ENCODE measurements at regions not wholly inside any gene's neighbourhood (a gene's known extent, or its start where the extent isn't known, plus 50 kb on each side); places are given as distances from the start of the nearest gene placed in this dataset.
"Not testable (repeated sequence)": the region's sequence is repeated elsewhere in the genome, so short reads cannot be mapped to it uniquely, and the experiment has no call there.

DNA sequence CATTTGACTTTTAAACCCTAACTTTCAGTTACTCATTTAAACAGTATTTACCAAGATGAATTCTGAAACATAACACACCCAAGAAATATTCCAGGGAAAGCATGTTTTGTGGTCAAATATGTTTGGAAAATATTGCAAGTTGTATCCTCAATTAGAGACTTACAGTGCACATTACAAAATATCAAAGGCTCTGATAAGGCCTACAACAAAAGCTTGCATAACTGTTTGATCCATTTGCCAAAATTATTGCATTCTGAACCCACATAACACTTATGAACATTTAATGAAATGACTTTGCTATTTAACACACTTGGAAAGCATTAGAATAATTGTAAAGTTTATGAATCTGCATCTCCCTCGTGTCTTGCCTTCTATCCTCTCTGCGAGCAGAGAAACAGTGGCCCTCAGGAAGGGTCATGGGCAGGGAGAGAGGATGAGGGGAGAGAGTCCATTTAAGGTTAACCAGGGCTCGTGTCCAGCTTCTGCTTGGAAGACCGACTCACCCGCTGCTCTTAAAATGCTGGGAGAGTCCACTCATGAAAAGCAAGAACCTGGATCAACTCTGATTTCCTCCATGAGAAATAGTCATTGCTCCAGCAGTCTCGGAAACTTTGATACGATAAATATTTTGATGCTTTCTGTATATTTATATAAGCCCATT, 408.2 kb upstream of the ZMIZ1 start:
- Histone ChIP-seq H3K36me3 (ENCODE audit: control insufficient read depth, insufficient read depth, low read length) (no peaks in the 10 kb centered on the region), H3K9ac (ENCODE audit: low read depth, low read length) (no peak overlapping the region), H3K4me1 (ENCODE audit: control insufficient read depth, insufficient read depth, low read length) (no peaks in the 10 kb centered on the region), H3K27ac (ENCODE audit: low read depth, low read length) (no peak overlapping the region), H3K27me3 (ENCODE audit: control insufficient read depth, insufficient read depth, low read length) (no peaks in the 10 kb centered on the region), H3K9me3 (ENCODE audit: control insufficient read depth, insufficient read depth, low read length) (peaks cover 11% of the 10 kb centered on the region), H3K4me3 (ENCODE audit: low read depth, low read length) (no peak overlapping the region)

DNA sequence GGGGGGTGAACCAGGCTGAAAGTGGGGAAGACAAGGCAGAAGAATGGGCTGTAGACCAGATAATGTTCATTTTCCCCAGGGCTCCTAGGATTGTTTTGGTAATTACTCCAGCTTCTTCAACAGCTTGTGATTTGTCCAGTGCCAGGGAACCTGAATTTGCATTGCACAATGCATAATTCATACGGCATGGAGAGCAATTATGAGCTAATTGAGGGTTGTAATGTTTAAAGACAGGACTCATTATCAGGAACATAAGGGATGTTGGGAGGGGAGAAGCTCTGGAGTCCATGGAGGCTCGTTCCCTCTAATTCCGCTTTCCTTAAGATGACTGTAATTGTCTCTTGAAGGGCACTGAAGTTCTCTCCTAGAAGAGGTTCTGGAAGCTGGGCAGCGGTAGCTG, 405.0 kb upstream of the ZMIZ1 start:
- no peaks in the 10 kb centered on the region for H3K27me3 ChIP-seq (ENCODE audit: control insufficient read depth, insufficient read depth, low read length)
- no peaks in the 10 kb centered on the region for H3K4me1 ChIP-seq (ENCODE audit: control insufficient read depth, insufficient read depth, low read length)
- H3K36me3 ChIP-seq (ENCODE audit: control insufficient read depth, insufficient read depth, low read length): no peaks in the 10 kb centered on the region
- H3K9ac ChIP-seq (ENCODE audit: low read depth, low read length): no peak overlapping the region
- H3K27ac ChIP-seq (ENCODE audit: low read depth, low read length): no peak overlapping the region
- peaks cover 11% of the 10 kb centered on the region for H3K9me3 ChIP-seq (ENCODE audit: control insufficient read depth, insufficient read depth, low read length)
- H3K4me3 ChIP-seq (ENCODE audit: low read depth, low read length): no peak overlapping the region

DNA sequence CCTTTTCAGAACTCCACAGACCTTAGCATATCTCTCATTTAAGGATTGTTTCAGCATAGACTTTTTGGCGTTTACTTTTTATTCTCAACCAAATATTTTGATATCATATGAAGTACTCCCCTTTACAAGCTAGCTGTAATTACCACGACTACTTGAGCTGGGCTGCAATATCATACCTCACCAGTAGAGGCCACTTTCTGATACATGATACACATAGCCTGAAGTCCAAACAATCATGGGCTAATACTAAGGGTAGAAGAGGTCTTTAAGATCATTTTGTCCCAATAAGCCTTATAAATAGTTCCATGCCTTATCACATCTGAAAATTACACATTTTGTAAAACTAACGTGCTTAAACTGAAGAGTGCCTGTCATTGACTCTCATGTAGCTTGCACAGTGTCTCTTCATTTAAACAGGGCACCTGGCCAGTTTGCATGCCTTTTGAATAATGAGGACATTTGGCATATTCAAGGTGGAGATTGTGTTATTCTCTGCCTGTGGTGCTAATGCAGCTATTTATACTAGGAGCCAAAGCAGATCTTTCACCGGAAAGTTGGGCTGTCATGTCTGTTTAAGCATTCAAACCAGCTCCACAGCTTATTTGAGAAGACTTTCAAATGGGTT, 403.7 kb upstream of the ZMIZ1 start:
- Histone ChIP-seq H3K36me3 (ENCODE audit: control insufficient read depth, insufficient read depth, low read length) (no peaks in the 10 kb centered on the region), H3K27me3 (ENCODE audit: control insufficient read depth, insufficient read depth, low read length) (no peaks in the 10 kb centered on the region)

DNA sequence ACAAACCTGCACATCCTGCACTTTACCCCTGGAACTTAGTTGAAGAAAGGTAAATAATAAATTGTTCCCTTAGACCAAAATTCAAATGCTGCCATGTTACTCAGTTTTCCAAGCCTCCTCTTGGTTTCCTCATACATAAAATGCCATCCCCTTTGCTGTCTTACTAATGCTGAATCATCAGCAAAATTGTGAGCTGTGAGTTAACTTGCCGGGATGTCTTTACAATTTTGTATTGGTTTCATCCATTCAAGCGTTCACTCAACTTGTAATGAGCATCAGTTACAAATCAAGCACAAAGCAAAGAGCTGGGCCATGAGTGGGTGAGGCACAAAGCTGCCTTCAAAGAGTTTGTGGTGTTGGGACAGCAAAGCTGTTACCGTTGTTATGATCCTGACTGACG, 395.8 kb upstream of the ZMIZ1 start:
- Histone ChIP-seq H3K36me3 (ENCODE audit: control insufficient read depth, insufficient read depth, low read length) (no peaks in the 10 kb centered on the region), H3K27me3 (ENCODE audit: control insufficient read depth, insufficient read depth, low read length) (no peaks in the 10 kb centered on the region), H3K9me3 (ENCODE audit: control insufficient read depth, insufficient read depth, low read length) (no peaks in the 10 kb centered on the region), H3K9ac (ENCODE audit: low read depth, low read length) (no peak overlapping the region), H3K4me3 (ENCODE audit: low read depth, low read length) (no peak overlapping the region), H3K4me1 (ENCODE audit: control insufficient read depth, insufficient read depth, low read length) (no peaks in the 10 kb centered on the region), H3K27ac (ENCODE audit: low read depth, low read length) (no peak overlapping the region)

More for the DNA sequence above, 403.7 kb upstream of the ZMIZ1 start:
- H3K9ac ChIP-seq (ENCODE audit: low read depth, low read length): no peak overlapping the region
- no peak overlapping the region for H3K4me3 ChIP-seq (ENCODE audit: low read depth, low read length)
- no peaks in the 10 kb centered on the region for H3K4me1 ChIP-seq (ENCODE audit: control insufficient read depth, insufficient read depth, low read length)
- H3K9me3 ChIP-seq (ENCODE audit: control insufficient read depth, insufficient read depth, low read length): peaks cover 11% of the 10 kb centered on the region
- H3K27ac ChIP-seq (ENCODE audit: low read depth, low read length): no peak overlapping the region

DNA sequence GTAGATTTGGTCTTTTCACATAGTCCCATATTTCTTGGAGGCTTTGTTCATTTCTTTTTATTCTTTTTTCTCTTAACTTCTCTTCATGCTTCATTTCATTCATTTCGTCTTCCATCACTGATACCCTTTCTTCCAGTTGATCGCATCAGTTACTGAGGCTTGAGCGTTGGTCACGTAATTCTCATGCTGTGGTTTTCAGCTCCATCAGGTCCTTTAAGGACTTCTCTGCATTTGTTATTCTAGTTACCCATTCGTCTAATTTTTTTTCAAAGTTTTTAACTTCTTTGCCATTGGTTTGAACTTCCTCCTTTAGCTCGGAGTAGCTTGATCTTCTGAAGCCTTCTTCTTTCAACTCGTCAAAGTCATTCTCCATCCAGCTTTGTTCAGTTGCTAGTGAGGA, 387.6 kb upstream of the ZMIZ1 start:
- not testable (repeated sequence) for H3K36me3 ChIP-seq (ENCODE audit: control insufficient read depth, insufficient read depth, low read length)

DNA sequence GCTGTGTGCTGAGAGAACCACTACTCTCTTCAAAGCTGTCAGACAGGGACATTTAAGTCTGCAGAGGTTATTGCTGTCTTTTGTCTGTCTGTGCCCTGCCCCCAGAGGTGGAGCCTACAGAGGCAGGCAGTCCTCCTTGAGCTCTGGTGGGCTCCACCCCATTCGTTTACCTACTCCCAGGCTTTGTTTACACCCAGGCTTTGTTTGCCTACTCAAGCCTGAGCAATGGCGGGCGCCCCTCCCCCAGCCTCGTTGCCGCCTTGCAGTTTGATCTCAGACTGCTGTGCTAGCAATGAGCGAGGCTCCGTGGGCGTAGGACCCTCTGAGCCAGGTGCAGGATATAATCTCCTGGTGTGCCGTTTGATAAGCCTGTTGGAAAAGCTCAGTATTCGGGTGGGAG, 386.8 kb upstream of the ZMIZ1 start:
- H3K9ac ChIP-seq (ENCODE audit: low read depth, low read length); H3K4me1 ChIP-seq (ENCODE audit: control insufficient read depth, insufficient read depth, low read length); H3K27me3 ChIP-seq (ENCODE audit: control insufficient read depth, insufficient read depth, low read length); H3K4me3 ChIP-seq (ENCODE audit: low read depth, low read length); H3K27ac ChIP-seq (ENCODE audit: low read depth, low read length); H3K36me3 ChIP-seq (ENCODE audit: control insufficient read depth, insufficient read depth, low read length): not testable (repeated sequence)
- H3K9me3 ChIP-seq (ENCODE audit: control insufficient read depth, insufficient read depth, low read length): peaks cover 11% of the 10 kb centered on the region

More for the DNA sequence above, 387.6 kb upstream of the ZMIZ1 start:
- not testable (repeated sequence) for H3K27ac ChIP-seq (ENCODE audit: low read depth, low read length); H3K4me3 ChIP-seq (ENCODE audit: low read depth, low read length); H3K4me1 ChIP-seq (ENCODE audit: control insufficient read depth, insufficient read depth, low read length); H3K27me3 ChIP-seq (ENCODE audit: control insufficient read depth, insufficient read depth, low read length); H3K9ac ChIP-seq (ENCODE audit: low read depth, low read length)
- H3K9me3 ChIP-seq (ENCODE audit: control insufficient read depth, insufficient read depth, low read length): peaks cover 11% of the 10 kb centered on the region

DNA sequence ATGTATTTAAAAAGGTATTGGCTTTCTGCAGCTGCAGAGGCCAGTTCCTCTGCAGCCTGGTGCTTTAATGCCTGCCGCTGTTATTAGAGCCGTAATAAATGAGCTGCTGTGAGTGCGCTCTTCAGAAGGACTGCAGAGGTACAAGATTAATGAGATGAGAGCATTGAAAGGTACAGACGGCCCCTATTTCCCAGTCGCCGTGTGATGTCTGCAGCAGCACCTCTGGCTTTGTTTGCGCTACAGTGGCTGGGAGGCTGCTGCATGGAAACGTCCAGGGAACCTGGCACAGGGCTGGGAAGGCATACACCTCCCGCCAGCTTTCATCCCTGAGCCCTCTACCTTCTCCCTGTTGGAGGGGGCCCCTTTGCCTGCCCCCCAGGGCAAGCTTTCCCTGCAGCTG, 383.8 kb upstream of the ZMIZ1 start:
- Histone ChIP-seq H3K27ac (ENCODE audit: low read depth, low read length) (no peak overlapping the region), H3K9me3 (ENCODE audit: control insufficient read depth, insufficient read depth, low read length) (peaks cover 11% of the 10 kb centered on the region), H3K27me3 (ENCODE audit: control insufficient read depth, insufficient read depth, low read length) (no peaks in the 10 kb centered on the region), H3K9ac (ENCODE audit: low read depth, low read length) (no peak overlapping the region), H3K36me3 (ENCODE audit: control insufficient read depth, insufficient read depth, low read length) (no peaks in the 10 kb centered on the region), H3K4me1 (ENCODE audit: control insufficient read depth, insufficient read depth, low read length) (no peaks in the 10 kb centered on the region; the same call in 1 of the 2 replicates), H3K4me3 (ENCODE audit: low read depth, low read length) (no peak overlapping the region)

DNA sequence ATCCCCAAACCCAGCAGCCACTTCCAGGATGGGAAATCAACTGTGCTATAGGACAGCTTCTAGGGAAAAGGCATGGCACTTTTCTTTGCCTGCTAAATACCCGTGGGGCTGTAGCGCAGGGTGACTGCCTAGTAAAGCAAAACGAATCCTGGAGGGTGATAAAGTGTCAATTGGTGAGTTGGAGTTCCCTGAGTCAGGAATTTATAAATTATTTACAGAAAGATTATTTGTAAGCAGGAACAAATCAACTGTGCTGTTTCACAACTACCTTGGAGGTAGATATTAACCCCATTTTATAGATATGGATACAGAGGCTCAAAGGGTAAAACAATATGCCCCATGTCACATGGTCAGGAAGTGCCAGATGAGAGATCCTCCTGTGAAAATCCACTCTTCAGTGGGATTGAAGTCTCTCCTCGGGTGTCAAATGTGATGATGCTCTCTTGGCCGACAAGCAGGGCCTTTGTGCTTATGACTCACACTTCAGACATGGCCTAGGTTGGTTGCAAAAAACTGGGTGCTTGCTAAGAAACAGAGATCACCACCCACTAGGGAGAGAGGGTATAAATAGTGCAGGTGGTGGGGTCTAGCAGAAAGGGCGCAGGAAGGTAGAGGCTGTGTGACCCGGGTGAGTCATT, 383.2 kb upstream of the ZMIZ1 start:
- Histone ChIP-seq H3K4me3 (ENCODE audit: low read depth, low read length) (no peak overlapping the region), H3K9me3 (ENCODE audit: control insufficient read depth, insufficient read depth, low read length) (peaks cover 11% of the 10 kb centered on the region), H3K27me3 (ENCODE audit: control insufficient read depth, insufficient read depth, low read length) (no peaks in the 10 kb centered on the region), H3K36me3 (ENCODE audit: control insufficient read depth, insufficient read depth, low read length) (no peaks in the 10 kb centered on the region), H3K27ac (ENCODE audit: low read depth, low read length) (no peak overlapping the region), H3K4me1 (ENCODE audit: control insufficient read depth, insufficient read depth, low read length) (no peaks in the 10 kb centered on the region; the same call in 1 of the 2 replicates), H3K9ac (ENCODE audit: low read depth, low read length) (no peak overlapping the region)

DNA sequence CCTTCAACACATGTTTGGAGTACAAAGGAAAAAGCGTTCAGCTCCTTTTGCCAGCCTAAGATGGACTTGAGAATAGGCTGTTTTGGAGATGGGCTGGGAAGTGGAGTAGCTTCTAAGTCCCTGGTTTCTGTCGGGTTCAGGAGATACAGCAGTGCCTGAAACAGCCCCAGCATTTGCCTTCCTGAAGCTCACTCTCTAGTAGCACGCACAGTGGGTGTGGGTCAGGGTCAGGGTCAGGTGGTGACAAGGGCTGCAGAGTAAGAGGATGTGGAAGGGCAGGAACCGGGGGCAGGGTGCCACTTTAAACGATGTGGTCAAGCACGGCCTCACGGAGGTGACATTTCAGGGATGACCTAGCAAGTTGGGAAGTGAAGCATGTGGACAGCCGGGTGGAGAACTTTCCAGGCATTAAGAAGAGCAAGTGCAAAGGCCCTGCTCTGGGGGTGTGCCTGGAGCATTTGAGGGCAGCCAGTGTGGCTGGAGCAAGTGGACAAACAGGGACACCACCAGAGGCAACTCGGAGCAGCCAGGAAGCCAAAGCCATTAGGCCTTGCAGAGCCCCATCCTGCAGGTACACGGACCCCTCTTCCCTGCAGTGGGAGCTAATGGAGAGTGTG, 382.2 kb upstream of the ZMIZ1 start:
- H3K9me3 ChIP-seq (ENCODE audit: control insufficient read depth, insufficient read depth, low read length): peaks cover 11% of the 10 kb centered on the region
- H3K27me3 ChIP-seq (ENCODE audit: control insufficient read depth, insufficient read depth, low read length): no peaks in the 10 kb centered on the region
- no peaks in the 10 kb centered on the region for H3K36me3 ChIP-seq (ENCODE audit: control insufficient read depth, insufficient read depth, low read length)
- H3K27ac ChIP-seq (ENCODE audit: low read depth, low read length): no peak overlapping the region
- no peak overlapping the region for H3K9ac ChIP-seq (ENCODE audit: low read depth, low read length)
- no peak overlapping the region for H3K4me3 ChIP-seq (ENCODE audit: low read depth, low read length)
- H3K4me1 ChIP-seq (ENCODE audit: control insufficient read depth, insufficient read depth, low read length): no peaks in the 10 kb centered on the region; the same call in 1 of the 2 replicates

DNA sequence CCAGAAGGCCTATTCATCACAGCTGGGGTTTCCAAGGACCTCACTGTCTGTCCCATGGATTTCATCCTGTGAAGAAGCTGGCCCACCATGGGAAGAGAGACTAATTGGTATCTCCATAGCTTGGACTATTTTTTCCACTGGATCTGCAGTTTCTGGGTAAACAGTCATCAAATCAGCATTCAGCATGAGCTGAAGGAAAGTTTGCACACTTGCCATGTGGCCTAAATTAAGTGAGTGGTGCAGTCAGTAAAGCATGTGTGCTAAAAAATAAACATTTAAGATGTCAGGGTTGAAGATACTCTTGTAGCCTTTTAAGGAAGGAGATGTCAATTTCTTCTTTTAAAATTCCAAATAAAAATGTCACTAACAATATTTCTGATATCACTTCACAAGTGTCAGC, 381.1 kb upstream of the ZMIZ1 start:
- H3K36me3 ChIP-seq (ENCODE audit: control insufficient read depth, insufficient read depth, low read length): no peaks in the 10 kb centered on the region

More for the DNA sequence above, 381.1 kb upstream of the ZMIZ1 start:
- Histone ChIP-seq H3K9ac (ENCODE audit: low read depth, low read length) (no peak overlapping the region), H3K4me3 (ENCODE audit: low read depth, low read length) (no peak overlapping the region), H3K27me3 (ENCODE audit: control insufficient read depth, insufficient read depth, low read length) (no peaks in the 10 kb centered on the region), H3K27ac (ENCODE audit: low read depth, low read length) (no peak overlapping the region), H3K9me3 (ENCODE audit: control insufficient read depth, insufficient read depth, low read length) (peaks cover 8% of the 10 kb centered on the region), H3K4me1 (ENCODE audit: control insufficient read depth, insufficient read depth, low read length) (no peaks in the 10 kb centered on the region; the same call in 1 of the 2 replicates)
